ENCODE measurements at regions not wholly inside any gene's neighbourhood (a gene's known extent, or its start where the extent isn't known, plus 50 kb on each side); places are given as distances from the start of the nearest gene placed in this dataset.

GRCh38 chr4:12446256-12446655 lies 1017.6 kb upstream of the HS3ST1 start:
- in situ Hi-C loops (cut with MboI) (no loop called here), intact Hi-C loops (cut with micrococcal nuclease) (no loop called here)
- Histone ChIP-seq H3K4me2 (ENCODE audit: insufficient read depth, low read length) (no peak overlapping the region), H3K4me3 (no peak overlapping the region), H4K20me1 (replicated peaks; ENCODE audit: control insufficient read depth, insufficient read depth, low read length) (no peaks in the 10 kb centered on the region), H3K27me3 (ENCODE audit: control insufficient read depth in 2 of 2, insufficient read depth in 2 of 2, low read length in 2 of 2) (no peaks in the 10 kb centered on the region), H3K4me1 (replicated peaks in 1 of 2; ENCODE audit: control insufficient read depth in 2 of 2, insufficient read depth in 2 of 2, low read length in 2 of 2) (no peaks in the 10 kb centered on the region), H3K9me1 (ENCODE audit: control insufficient read depth, insufficient read depth, low read length) (no peaks in the 10 kb centered on the region), H3K9ac (ENCODE audit: insufficient read depth in 1 of 2, low read depth in 2 of 2, low read length in 2 of 2) (no peak overlapping the region), H3K79me2 (ENCODE audit: control insufficient read depth, insufficient read depth, low read length) (no peaks in the 10 kb centered on the region), H3K36me3 (ENCODE audit: control insufficient read depth, insufficient read depth, low read length) (no peaks in the 10 kb centered on the region), H3K9me3 (replicated peaks; ENCODE audit: control insufficient read depth, insufficient read depth, low read depth, low read length) (no peaks in the 10 kb centered on the region), H3K27ac (ENCODE audit: extremely low read depth, low read depth, low read length) (no peak overlapping the region), H2AFZ (ENCODE audit: low read depth, low read length) (no peak overlapping the region)
- ATAC-seq (no peak), FAIRE-seq (no peak), DNase-seq (ENCODE audit: extremely low read depth in 1 of 4, low spot score in 3 of 4) (no peak)
- POLR2A ChIA-PET: no interaction called here
- BruUV-seq (replicated peaks): no TSS peak
- TF ChIP-seq HOXB6 (CRISPR knock-in tag; IDR thresholded peaks at IDR 0.05; ENCODE audit: borderline replicate concordance): no peak
- TF ChIP-seq TSHZ1 (CRISPR knock-in tag; IDR thresholded peaks at IDR 0.05): no peak
- no peak for TF ChIP-seq SREBF1 (IDR thresholded peaks at IDR 0.05; ENCODE audit: borderline replicate concordance, low read depth, low read length)
- no peak for TF ChIP-seq SAFB2 (IDR thresholded peaks at IDR 0.05; ENCODE audit: borderline replicate concordance, low read depth, low read length, severe bottlenecking)
- no peak for TF ChIP-seq ELF4 (CRISPR knock-in tag; IDR thresholded peaks at IDR 0.05)
- no peak for TF ChIP-seq TSC22D4 (tag; IDR thresholded peaks at IDR 0.05)
- TF ChIP-seq TRIM28 (IDR thresholded peaks at IDR 0.05): no peak
- no peak for TF ChIP-seq ZNF699 (CRISPR knock-in tag; IDR thresholded peaks at IDR 0.05; ENCODE audit: insufficient replicate concordance)
- no peak for TF ChIP-seq PCBP1 (IDR thresholded peaks at IDR 0.05; ENCODE audit: low read depth, low read length, poor library complexity, severe bottlenecking)
- no peak for TF ChIP-seq MAZ (CRISPR knock-in tag; conservative IDR thresholded peaks at IDR 0.05 in 1 of 2, IDR thresholded peaks at IDR 0.05 in 1 of 2)
- no peak for TF ChIP-seq PPARD (CRISPR knock-in tag; IDR thresholded peaks at IDR 0.05)
- TF ChIP-seq, protein P1, sequence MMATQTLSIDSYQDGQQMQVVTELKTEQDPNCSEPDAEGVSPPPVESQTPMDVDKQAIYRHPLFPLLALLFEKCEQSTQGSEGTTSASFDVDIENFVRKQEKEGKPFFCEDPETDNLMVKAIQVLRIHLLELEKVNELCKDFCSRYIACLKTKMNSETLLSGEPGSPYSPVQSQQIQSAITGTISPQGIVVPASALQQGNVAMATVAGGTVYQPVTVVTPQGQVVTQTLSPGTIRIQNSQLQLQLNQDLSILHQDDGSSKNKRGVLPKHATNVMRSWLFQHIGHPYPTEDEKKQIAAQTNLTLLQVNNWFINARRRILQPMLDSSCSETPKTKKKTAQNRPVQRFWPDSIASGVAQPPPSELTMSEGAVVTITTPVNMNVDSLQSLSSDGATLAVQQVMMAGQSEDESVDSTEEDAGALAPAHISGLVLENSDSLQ (IDR thresholded peaks at IDR 0.05): no peak
- TF ChIP-seq NELFE (IDR thresholded peaks at IDR 0.05; ENCODE audit: insufficient read depth, insufficient read length): no peak
- TF ChIP-seq MAFF (IDR thresholded peaks at IDR 0.05; ENCODE audit: low read length): no peak
- TF ChIP-seq FOXA3 (CRISPR knock-in tag; conservative IDR thresholded peaks at IDR 0.05 in 1 of 2, IDR thresholded peaks at IDR 0.05 in 1 of 2): no peak
- no peak for TF ChIP-seq LEF1 (IDR thresholded peaks at IDR 0.05)
- TF ChIP-seq NCOA2 (IDR thresholded peaks at IDR 0.05; ENCODE audit: partially characterized antibody in 2 of 2): no peak
- TF ChIP-seq SFPQ (IDR thresholded peaks at IDR 0.05; ENCODE audit: low read depth, low read length): no peak
- CTCF ChIA-PET (ENCODE audit: low intra/inter-chr PET ratio): no interaction called here
- 4% methylated on average over 5 of the region's 5 CpGs for WGBS (ENCODE audit: insufficient coverage, low coverage, missing lambda C conversion rate)

Measured in K562 (cell line).